Fibroblast of skin of scalp (primary cell): ENCODE measurements at regions not wholly inside any gene's neighbourhood (a gene's known extent, or its start where the extent isn't known, plus 50 kb on each side); places are given as distances from the start of the nearest gene placed in this dataset.

Experiments
- DNase-seq: peaks from one replicate; pipeline ENCODE4 v3.0.0-alpha.2; 2013

GRCh38 chr12:27382924-27383323, 50.3 kb downstream of the BMAL2 start:
- DNase-seq, result no peak

- peak; percentile 85 for DNase-seq
Measured at GRCh38 chr12:27383429-27384260, 51.0 kb downstream of the BMAL2 start.

- no peak for DNase-seq
Measured at GRCh38 chr12:27384261-27384590, 51.6 kb downstream of the BMAL2 start.

- DNase-seq, result no peak
Measured at GRCh38 chr12:27385766-27386564, 53.3 kb downstream of the BMAL2 start.

GRCh38 chr12:27387473-27387872, 54.8 kb downstream of the BMAL2 start:
- DNase-seq, result no peak

- DNase-seq, result no peak
Measured at GRCh38 chr12:27388650-27389049, 56.0 kb downstream of the BMAL2 start.

- peak; percentile 6 for DNase-seq
Measured at GRCh38 chr12:27394676-27395075, 51.9 kb upstream of the SMCO2 start.

- no peak for DNase-seq
Measured at GRCh38 chr12:27396216-27396815, 50.2 kb upstream of the SMCO2 start.
